T47D (cell line): ENCODE measurements at regions not wholly inside any gene's neighbourhood (a gene's known extent, or its start where the extent isn't known, plus 50 kb on each side); places are given as distances from the start of the nearest gene placed in this dataset.
A peak's percentile ranks its signal among the peaks of the same experiment; 100 is the strongest.
"Not testable (repeated sequence)": the region's sequence is repeated elsewhere in the genome, so short reads cannot be mapped to it uniquely, and the experiment has no call there.

Experiments used
- DNase-seq, 2 experiments: peaks; one replicate each; pipeline versions ENCODE4 v3.0.0 to v3.0.0-alpha.2; 2011 to 2012; ENCODE audit warnings: low read depth in 1 of 2, low spot score in 1 of 2
- JUND ChIP-seq: IDR thresholded peaks from 2 replicates; pipeline ENCODE4 v1.6.1; 2012; ENCODE audit warnings: low read depth
- in situ Hi-C: cut with HindIII; loops from 2 replicates; pipeline ENCODE4 v1.10.0; 2016; ENCODE audit warnings: low sequenced_read_pairs, low pct_unique_long_range_greater_than_20kb

- DNase-seq, result peak; percentile 45 to 92
- in situ Hi-C loops, result no loop called here
- no peak for TF ChIP-seq JUND
These were observed 726.1 kb downstream of the BRINP1 start for GRCh38 chr9:118643118-118643517.

GRCh38 chr9:118644066-118644465, 725.2 kb downstream of the BRINP1 start:
- no peak for TF ChIP-seq JUND
- no peak for DNase-seq
- in situ Hi-C loops, result no loop called here

- TF ChIP-seq JUND, result no peak
- DNase-seq, result no peak
- in situ Hi-C loops, result no loop called here
These were observed 721.9 kb downstream of the BRINP1 start for GRCh38 chr9:118647331-118647730.

- DNase-seq, result no peak
- no peak for TF ChIP-seq JUND
- in situ Hi-C loops, result no loop called here
These were observed 718.8 kb downstream of the BRINP1 start for GRCh38 chr9:118650417-118650816.

- in situ Hi-C loops, result no loop called here
- TF ChIP-seq JUND, result no peak
- DNase-seq, result no peak
These were observed 717.7 kb downstream of the BRINP1 start for GRCh38 chr9:118651511-118651910.

GRCh38 chr9:118652258-118652657, 717.0 kb downstream of the BRINP1 start:
- TF ChIP-seq JUND, result no peak

GRCh38 chr9:118652912-118653311, 716.3 kb downstream of the BRINP1 start:
- DNase-seq, result peak in 1 of 2 experiments; percentile 27
- TF ChIP-seq JUND, result no peak
- in situ Hi-C loops, result no loop called here

More at GRCh38 chr9:118652258-118652657, 717.0 kb downstream of the BRINP1 start:
- in situ Hi-C loops, result no loop called here
- DNase-seq, result no peak

- DNase-seq, result no peak
- in situ Hi-C loops, result no loop called here
These were observed 710.2 kb downstream of the BRINP1 start for GRCh38 chr9:118659011-118659410.

GRCh38 chr9:118665226-118665919, 703.9 kb downstream of the BRINP1 start:
- DNase-seq, result no peak
- in situ Hi-C loops, result no loop called here
- TF ChIP-seq JUND, result no peak

More at GRCh38 chr9:118659011-118659410, 710.2 kb downstream of the BRINP1 start:
- TF ChIP-seq JUND, result no peak

GRCh38 chr9:118670011-118670953, 699.0 kb downstream of the BRINP1 start:
- in situ Hi-C loops, result no loop called here
- no peak for TF ChIP-seq JUND
- DNase-seq, result no peak

GRCh38 chr9:118674942-118675341, 694.3 kb downstream of the BRINP1 start:
- in situ Hi-C loops, result no loop called here
- no peak for TF ChIP-seq JUND

GRCh38 chr9:118677936-118678653, 691.1 kb downstream of the BRINP1 start:
- in situ Hi-C loops, DNase-seq: not testable (repeated sequence)

More at GRCh38 chr9:118674942-118675341, 694.3 kb downstream of the BRINP1 start:
- no peak for DNase-seq
